K562 (cell line): ENCODE measurements at regions not wholly inside any gene's neighbourhood (a gene's known extent, or its start where the extent isn't known, plus 50 kb on each side); places are given as distances from the start of the nearest gene placed in this dataset.

Experiments used
- ATAC-seq: fragments of 200-7000 bp; cut with Tn5 transposase; 3 replicates; pipeline ENCODE4 v1.9.1; 2020; ENCODE audit warnings: moderate library complexity
- BruUV-seq: library from RNA; stranded (reverse); fragments of 400-500 nt; replicated peaks from 2 replicates; lab custom pipeline; 2021; lab: Mats Ljungman, UMichigan
- CTCF ChIA-PET: fragments of 300-600 bp; formaldehyde crosslinking; extraction: SDS; loops from one replicate; lab custom pipeline; 2021; ENCODE audit warnings: low intra/inter-chr PET ratio; lab: Yijun Ruan, JAX
- POLR2A ChIA-PET: fragments of 300-600, 350-650 bp; sonication (Branson Sonifier 250); formaldehyde crosslinking; extraction: SDS; loops from one replicate; lab custom pipeline; 2021; ENCODE audit warnings: antibody characterized with exemption, inconsistent platforms; lab: Yijun Ruan, JAX
- DNase-seq, 4 experiments: peaks; one replicate each; pipeline versions ENCODE4 v3.0.0 to v3.0.0-alpha.2; 2011 to 2018; ENCODE audit warnings: low spot score in 3 of 4, mixed read lengths in 3 of 4; ENCODE audit errors: extremely low read depth in 1 of 4
- FAIRE-seq: peaks from 2 replicates; lab custom pipeline; 2011; peaks lifted over from hg19 to GRCh38; lab: Jason Lieb, UNC
- H2AFZ ChIP-seq: 2 replicates; pipeline ENCODE4 v1.6.0; 2011; ENCODE audit warnings: low read depth, low read length, control low read depth, inconsistent platforms
- H3K27ac ChIP-seq: fragments of 200-600 bp; 3 replicates; pipeline ENCODE4 v1.8.0; 2011; ENCODE audit warnings: low read depth, mild to moderate bottlenecking, control low read depth, inconsistent platforms, low read length, moderate library complexity, mixed read lengths; ENCODE audit errors: extremely low read depth
- H3K27me3 ChIP-seq, 2 experiments: fragments of 300-600 bp in 1 of 2; 2 replicates in 1 of 2; 3 replicates in 1 of 2; pipeline versions ENCODE4 v1.6.0 to v1.8.0; 2011; ENCODE audit warnings: inconsistent platforms in 2 of 2, low read length in 2 of 2, mild to moderate bottlenecking in 1 of 2, mixed read lengths in 1 of 2, moderate library complexity in 1 of 2; ENCODE audit not compliant: control insufficient read depth in 2 of 2, insufficient read depth in 2 of 2
- H3K36me3 ChIP-seq: fragments of 300-600 bp; 3 replicates; pipeline ENCODE4 v1.8.0; 2011; ENCODE audit warnings: mild to moderate bottlenecking, low read length, inconsistent platforms; ENCODE audit not compliant: control insufficient read depth, insufficient read depth
- H3K4me1 ChIP-seq, 2 experiments: fragments of 200-600 bp in 1 of 2; replicated peaks in 1 of 2; 2 replicates in 1 of 2; 3 replicates in 1 of 2; pipeline versions ENCODE4 v1.5.1 to v1.8.0; 2011; ENCODE audit warnings: inconsistent platforms in 2 of 2, low read length in 2 of 2, mild to moderate bottlenecking in 1 of 2, mixed read lengths in 1 of 2, moderate library complexity in 1 of 2; ENCODE audit not compliant: control insufficient read depth in 2 of 2, insufficient read depth in 2 of 2
- H3K4me2 ChIP-seq: 2 replicates; pipeline ENCODE4 v1.6.1; 2011; ENCODE audit warnings: low read length, control low read depth, inconsistent platforms, mixed read lengths; ENCODE audit not compliant: insufficient read depth
- H3K4me3 ChIP-seq: fragments of 200-600 bp; sonication (generic), shearing (Covaris generic); 2 replicates; pipeline ENCODE4 v1.5.1; 2016; ENCODE audit warnings: control low read depth, inconsistent platforms
- H3K79me2 ChIP-seq: fragments of 200-600 bp; 3 replicates; pipeline ENCODE4 v1.8.0; 2011; ENCODE audit warnings: low read length, inconsistent platforms; ENCODE audit not compliant: control insufficient read depth, insufficient read depth
- H3K9ac ChIP-seq, 2 experiments: 2 replicates each; pipeline versions ENCODE4 v1.6.0 to v1.6.1; 2011; ENCODE audit warnings: low read depth in 2 of 2, low read length in 2 of 2, control low read depth in 1 of 2, inconsistent platforms in 1 of 2, mild to moderate bottlenecking in 1 of 2, mixed read lengths in 1 of 2; ENCODE audit not compliant: insufficient read depth in 1 of 2
- H3K9me1 ChIP-seq: one replicate; pipeline ENCODE4 v1.6.0; 2011; ENCODE audit warnings: inconsistent platforms, mild to moderate bottlenecking, low read length, moderate library complexity; ENCODE audit not compliant: control insufficient read depth, insufficient read depth
- H3K9me3 ChIP-seq: replicated peaks from 2 replicates; pipeline ENCODE4 v1.5.1; 2011; ENCODE audit warnings: low read depth, low read length, inconsistent platforms; ENCODE audit not compliant: control insufficient read depth, insufficient read depth
- H4K20me1 ChIP-seq: replicated peaks from 2 replicates; pipeline ENCODE4 v1.6.1; 2011; ENCODE audit warnings: low read length, inconsistent platforms, mixed read lengths; ENCODE audit not compliant: control insufficient read depth, insufficient read depth
- BRCA1 ChIP-seq, 2 experiments: fragments of 450-650 bp in 1 of 2; sonication (generic) in 1 of 2; formaldehyde crosslinking in 1 of 2; IDR thresholded peaks; 2 replicates each; pipeline versions ENCODE4 v1.5.0 to v1.6.1; 2017 to 2020; ENCODE audit warnings: mild to moderate bottlenecking in 1 of 2, missing genetic modification reagents in 1 of 2
- BRD9 ChIP-seq: fragments of 450-650 bp; IDR thresholded peaks from 2 replicates; pipeline ENCODE4 v1.6.1; 2018; ENCODE audit warnings: low read depth; ENCODE audit not compliant: partially characterized antibody
- FIP1L1 ChIP-seq: fragments of 200-400 bp; formaldehyde crosslinking; IDR thresholded peaks from 2 replicates; pipeline ENCODE4 v1.6.1; 2018; ENCODE audit warnings: mild to moderate bottlenecking, low read depth, low read length; ENCODE audit not compliant: poor library complexity, severe bottlenecking
- GABPA ChIP-seq: fragments of 200-800 bp; sonication (Bioruptor generic); conservative IDR thresholded peaks from 2 replicates; pipeline ENCODE4 v1.6.1; 2016; ENCODE audit warnings: low read depth, missing genetic modification characterization, missing compliant biosample characterization
- NUFIP1 ChIP-seq: fragments of 450-650 bp; IDR thresholded peaks from 2 replicates; pipeline ENCODE4 v1.6.1; 2018; ENCODE audit not compliant: partially characterized antibody
- RBBP5 ChIP-seq: fragments of 200-600 bp; sonication (generic); IDR thresholded peaks from 2 replicates; pipeline ENCODE4 v1.6.1; 2012; ENCODE audit warnings: borderline replicate concordance, mild to moderate bottlenecking, low read length, control low read depth, inconsistent platforms; ENCODE audit not compliant: insufficient read depth, poor library complexity, severe bottlenecking
- RUNX1 ChIP-seq: sonication (generic); IDR thresholded peaks from 2 replicates; pipeline ENCODE4 v1.6.1; 2016; ENCODE audit warnings: antibody characterized with exemption, low read depth
- ZKSCAN1 ChIP-seq: fragments of 150-350 bp; IDR thresholded peaks from 2 replicates; pipeline ENCODE4 v1.6.1; 2016; ENCODE audit warnings: low read depth, low read length
- ZNF586 ChIP-seq: fragments of 450-650 bp; formaldehyde crosslinking; conservative IDR thresholded peaks from 2 replicates; pipeline ENCODE4 v1.4.0; 2020; ENCODE audit warnings: mild to moderate bottlenecking, moderate library complexity
- ZNF717 ChIP-seq: fragments of 250-450 bp; sonication (Bioruptor Pico); IDR thresholded peaks from 2 replicates; pipeline ENCODE4 v1.5.0; 2021
- WGBS: fragments of 100-300 bp; shearing (Covaris generic); methylation state at CpG from one replicate; pipeline ENCODE4 v1.1.6; 2016; ENCODE audit warnings: low coverage, mixed read lengths; ENCODE audit not compliant: insufficient coverage; ENCODE audit errors: missing lambda C conversion rate; 5-methylcytosine and 5-hydroxymethylcytosine counted together
- in situ Hi-C: fragments of 300-500 bp; cut with MboI; formaldehyde crosslinking; loops from 4 replicates; pipeline ENCODE4 v1.15.0; 2018; ENCODE audit warnings: inconsistent platforms, mixed read lengths
- intact Hi-C: fragments of 100-400 bp; cut with micrococcal nuclease; formaldehyde crosslinking; loops from 2 replicates; pipeline ENCODE4 v1.14.2; 2022
- TF ChIP-seq, protein P1 (sequence below), 2 experiments: fragments of 250-450 bp in 1 of 2; fragments of 450-650 bp in 1 of 2; sonication (Bioruptor Pico) in 1 of 2; IDR thresholded peaks; 2 replicates each; pipeline versions ENCODE4 v1.6.1 to v1.8.0; 2016 to 2021; ENCODE audit warnings: mild to moderate bottlenecking in 2 of 2, moderate library complexity in 2 of 2, missing compliant biosample characterization in 1 of 2, missing genetic modification characterization in 1 of 2
- TF ChIP-seq, protein P2 (sequence below): sonication (generic); formaldehyde crosslinking; IDR thresholded peaks from 2 replicates; pipeline ENCODE4 v1.8.1; 2023; ENCODE audit warnings: mild to moderate bottlenecking, missing genetic modification reagents, moderate library complexity

DNA sequence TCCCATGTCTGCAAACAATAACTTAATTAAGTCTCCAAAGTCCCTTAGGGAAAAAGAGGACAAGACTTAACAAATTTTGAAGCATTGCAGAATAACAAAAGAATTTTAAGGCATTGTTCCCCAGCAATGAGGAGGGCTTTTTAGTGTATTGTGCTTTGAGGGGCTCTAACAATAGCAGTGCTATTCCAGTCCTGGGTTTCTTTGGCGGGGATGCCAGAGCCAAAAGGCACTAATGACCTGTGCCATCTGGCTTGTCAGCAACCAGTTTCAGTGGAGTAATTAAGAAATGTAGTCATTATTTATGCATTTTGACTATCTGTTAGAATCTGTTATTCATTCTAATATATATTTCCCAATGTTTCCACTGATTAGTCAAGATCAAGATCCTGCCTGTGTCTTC, 575.4 kb downstream of the SPRY1 start:
- Histone ChIP-seq H3K79me2 (no peaks in the 10 kb centered on the region), H3K9me1 (no peaks in the 10 kb centered on the region), H3K9ac (no peak overlapping the region)
- TF ChIP-seq, protein P1, sequence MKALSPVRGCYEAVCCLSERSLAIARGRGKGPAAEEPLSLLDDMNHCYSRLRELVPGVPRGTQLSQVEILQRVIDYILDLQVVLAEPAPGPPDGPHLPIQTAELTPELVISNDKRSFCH (CRISPR knock-in tag; IDR thresholded peaks at IDR 0.05), result no peak
- TF ChIP-seq, protein P1 (tag; IDR thresholded peaks at IDR 0.05), result no peak
- TF ChIP-seq ZNF717 (CRISPR knock-in tag) (no peak), ZNF586 (CRISPR knock-in tag) (no peak)
- TF ChIP-seq, all 486 proteins: peak for 0
- DNase-seq, result no peak
- intact Hi-C loops, result no loop called here
- Histone ChIP-seq H2AFZ (no peak overlapping the region), H3K4me2 (no peak overlapping the region), H3K4me3 (no peak overlapping the region), H3K4me1 (no peaks in the 10 kb centered on the region), H4K20me1 (no peaks in the 10 kb centered on the region), H3K36me3 (no peaks in the 10 kb centered on the region), H3K27me3 (no peaks in the 10 kb centered on the region), H3K27ac (no peak overlapping the region), H3K9me3 (peaks cover 2% of the 10 kb centered on the region; the same call in 1 of the 2 replicates)
- BruUV-seq, result no TSS peak
- FAIRE-seq, result no peak
- ChIA-PET CTCF (no interaction called here), POLR2A (no interaction called here)
- in situ Hi-C loops, result no loop called here
- 0% methylated on average over 1 of the region's 1 CpG for WGBS
- ATAC-seq, result no peak

DNA sequence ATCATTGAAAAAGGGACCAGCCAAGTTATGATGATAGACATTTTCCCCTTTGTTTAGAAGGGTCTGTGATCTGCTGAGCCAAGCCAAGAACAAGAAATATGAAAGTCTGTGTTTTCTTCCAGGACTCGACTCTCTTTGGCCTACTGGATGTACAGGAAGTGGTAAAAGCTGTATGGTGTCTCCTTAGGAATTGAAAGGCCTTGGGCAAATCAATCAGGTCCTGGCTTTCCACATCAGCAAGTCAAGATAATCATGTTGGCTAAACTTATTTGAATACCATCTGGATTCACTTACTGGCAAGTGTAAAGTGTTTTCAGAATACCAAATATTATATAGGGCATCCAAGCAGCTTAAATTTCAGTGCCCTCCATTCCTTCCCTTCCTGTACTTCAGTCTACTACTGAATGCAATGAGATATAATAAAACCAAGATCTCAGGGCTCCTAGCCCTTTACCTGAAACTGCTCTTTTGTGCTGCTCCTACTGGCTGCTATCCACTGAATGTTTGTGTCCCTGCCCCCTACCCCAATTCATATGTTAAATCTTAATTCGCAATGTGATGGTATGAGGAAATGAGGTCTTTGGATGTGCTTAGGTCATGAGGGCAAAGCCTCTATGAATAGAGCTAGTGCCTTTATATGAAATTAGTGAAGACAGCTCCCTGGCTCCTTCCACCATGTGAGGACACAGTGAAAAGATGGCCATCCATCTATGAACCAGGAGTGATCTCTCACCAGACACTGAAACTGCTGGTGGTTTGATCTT, 578.0 kb downstream of the SPRY1 start:
- no TSS peak for BruUV-seq
- Histone ChIP-seq H4K20me1 (no peaks in the 10 kb centered on the region), H3K4me3 (no peak overlapping the region), H3K4me2 (no peak overlapping the region), H3K27me3 (no peaks in the 10 kb centered on the region), H3K27ac (no peak overlapping the region), H3K9me3 (peaks cover 2% of the 10 kb centered on the region; the same call in 1 of the 2 replicates), H3K9ac (no peak overlapping the region), H3K4me1 (no peaks in the 10 kb centered on the region), H3K36me3 (no peaks in the 10 kb centered on the region), H3K79me2 (no peaks in the 10 kb centered on the region), H2AFZ (no peak overlapping the region), H3K9me1 (no peaks in the 10 kb centered on the region)
- 0% methylated on average over 2 of the region's 2 CpGs for WGBS
- ATAC-seq (no peak), FAIRE-seq (no peak), DNase-seq (no peak)
- CTCF ChIA-PET, result no interaction called here
- intact Hi-C loops (no loop called here), in situ Hi-C loops (no loop called here)
- POLR2A ChIA-PET, result no interaction called here
- TF ChIP-seq BRD9, result no peak
- TF ChIP-seq NUFIP1, result no peak
- TF ChIP-seq, protein P2, sequence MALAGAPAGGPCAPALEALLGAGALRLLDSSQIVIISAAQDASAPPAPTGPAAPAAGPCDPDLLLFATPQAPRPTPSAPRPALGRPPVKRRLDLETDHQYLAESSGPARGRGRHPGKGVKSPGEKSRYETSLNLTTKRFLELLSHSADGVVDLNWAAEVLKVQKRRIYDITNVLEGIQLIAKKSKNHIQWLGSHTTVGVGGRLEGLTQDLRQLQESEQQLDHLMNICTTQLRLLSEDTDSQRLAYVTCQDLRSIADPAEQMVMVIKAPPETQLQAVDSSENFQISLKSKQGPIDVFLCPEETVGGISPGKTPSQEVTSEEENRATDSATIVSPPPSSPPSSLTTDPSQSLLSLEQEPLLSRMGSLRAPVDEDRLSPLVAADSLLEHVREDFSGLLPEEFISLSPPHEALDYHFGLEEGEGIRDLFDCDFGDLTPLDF (CRISPR knock-in tag), result no peak
- no peak for TF ChIP-seq FIP1L1
- TF ChIP-seq GABPA (tag), result no peak
- no peak for TF ChIP-seq BRCA1 (IDR thresholded peaks at IDR 0.05)
- no peak for TF ChIP-seq BRCA1 (CRISPR knock-in tag; IDR thresholded peaks at IDR 0.05)
- TF ChIP-seq ZKSCAN1, result no peak
- no peak for TF ChIP-seq RBBP5
- TF ChIP-seq RUNX1, result no peak
